OCI-LY7 (cell line): ENCODE measurements at regions not wholly inside any gene's neighbourhood (a gene's known extent, or its start where the extent isn't known, plus 50 kb on each side); places are given as distances from the start of the nearest gene placed in this dataset.

ENCODE experiments used
- EZH2phosphoT487 ChIP-seq: fragments of 200-600 bp; sonication (generic); IDR thresholded peaks from 2 replicates; pipeline ENCODE4 v1.6.1; 2018; ENCODE audit warnings: low read depth, borderline replicate concordance, mild to moderate bottlenecking, mixed run types, antibody characterized with exemption, low read length, moderate library complexity, mixed read lengths
- TF ChIP-seq, protein P1 (sequence below): fragments of 200-600 bp; sonication (generic); conservative IDR thresholded peaks from 2 replicates; pipeline ENCODE4 v1.5.1; 2014; ENCODE audit warnings: mild to moderate bottlenecking, antibody characterized with exemption, low read length, moderate library complexity, mixed read lengths

DNA sequence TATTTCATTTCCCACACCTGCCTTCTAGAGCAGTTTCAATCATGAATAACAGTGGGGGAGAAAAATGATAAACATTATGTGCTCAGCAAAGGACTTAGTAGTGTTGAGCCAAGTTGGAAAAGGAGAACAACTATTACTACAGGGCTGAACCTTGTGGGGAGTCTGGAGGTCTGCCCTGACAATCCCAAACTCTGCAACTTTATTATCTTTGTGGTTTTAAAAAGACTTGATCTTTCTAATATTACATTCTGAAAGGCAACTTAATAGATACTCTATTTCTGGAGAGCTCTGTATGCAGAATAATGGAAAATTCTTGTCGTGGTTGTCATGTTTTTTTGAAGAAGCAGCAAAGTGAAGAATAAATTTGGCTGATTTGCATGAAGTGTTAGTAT is 116.1 kb downstream of the SPCS3 start:
- TF ChIP-seq, protein P1, sequence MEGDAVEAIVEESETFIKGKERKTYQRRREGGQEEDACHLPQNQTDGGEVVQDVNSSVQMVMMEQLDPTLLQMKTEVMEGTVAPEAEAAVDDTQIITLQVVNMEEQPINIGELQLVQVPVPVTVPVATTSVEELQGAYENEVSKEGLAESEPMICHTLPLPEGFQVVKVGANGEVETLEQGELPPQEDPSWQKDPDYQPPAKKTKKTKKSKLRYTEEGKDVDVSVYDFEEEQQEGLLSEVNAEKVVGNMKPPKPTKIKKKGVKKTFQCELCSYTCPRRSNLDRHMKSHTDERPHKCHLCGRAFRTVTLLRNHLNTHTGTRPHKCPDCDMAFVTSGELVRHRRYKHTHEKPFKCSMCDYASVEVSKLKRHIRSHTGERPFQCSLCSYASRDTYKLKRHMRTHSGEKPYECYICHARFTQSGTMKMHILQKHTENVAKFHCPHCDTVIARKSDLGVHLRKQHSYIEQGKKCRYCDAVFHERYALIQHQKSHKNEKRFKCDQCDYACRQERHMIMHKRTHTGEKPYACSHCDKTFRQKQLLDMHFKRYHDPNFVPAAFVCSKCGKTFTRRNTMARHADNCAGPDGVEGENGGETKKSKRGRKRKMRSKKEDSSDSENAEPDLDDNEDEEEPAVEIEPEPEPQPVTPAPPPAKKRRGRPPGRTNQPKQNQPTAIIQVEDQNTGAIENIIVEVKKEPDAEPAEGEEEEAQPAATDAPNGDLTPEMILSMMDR = no peak
- no peak for TF ChIP-seq EZH2phosphoT487
